HepG2 (cell line): ENCODE measurements at regions not wholly inside any gene's neighbourhood (a gene's known extent, or its start where the extent isn't known, plus 50 kb on each side); places are given as distances from the start of the nearest gene placed in this dataset.

Experiments used
- ATAC-seq: fragments of 200-7000 bp; cut with Tn5 transposase; 3 replicates; pipeline ENCODE4 v1.9.1; 2020; ENCODE audit warnings: mild to moderate bottlenecking, moderate library complexity
- BruUV-seq: library from RNA; stranded (reverse); fragments of 400-500 nt; replicated peaks from 2 replicates; lab custom pipeline; 2021; lab: Mats Ljungman, UMichigan
- CTCF ChIA-PET: fragments of 300-600 bp; formaldehyde crosslinking; extraction: SDS; loops from one replicate; lab custom pipeline; 2021; ENCODE audit warnings: low total read pairs, inconsistent platforms, low intra/inter-chr PET ratio; lab: Yijun Ruan, JAX
- POLR2A ChIA-PET: fragments of 350-600 bp; sonication (Branson Sonifier 250); formaldehyde crosslinking; loops from one replicate; lab custom pipeline; 2020; ENCODE audit warnings: antibody characterized with exemption, inconsistent platforms; lab: Yijun Ruan, JAX
- DNase-seq: peaks from one replicate; pipeline ENCODE4 v3.0.0-alpha.2; 2015; ENCODE audit warnings: low spot score
- FAIRE-seq: peaks from 3 replicates; lab custom pipeline; 2011; peaks lifted over from hg19 to GRCh38; lab: Jason Lieb, UNC
- H2AFZ ChIP-seq: one replicate; pipeline ENCODE4 v1.6.1; 2011; ENCODE audit warnings: low read length, inconsistent platforms
- H3K27ac ChIP-seq: fragments of 300-600 bp; 3 replicates; pipeline ENCODE4 v1.8.0; 2011; ENCODE audit warnings: mixed run types, mild to moderate bottlenecking, mixed read lengths, low read length, inconsistent platforms; ENCODE audit not compliant: insufficient read depth; ENCODE audit errors: extremely low read length
- H3K27me3 ChIP-seq, 2 experiments: fragments of 200-600 bp in 1 of 2; 2 replicates in 1 of 2; 3 replicates in 1 of 2; pipeline versions ENCODE4 v1.6.0 to v1.8.0; 2011; ENCODE audit warnings: low read length in 2 of 2, mild to moderate bottlenecking in 2 of 2, moderate library complexity in 2 of 2, inconsistent platforms in 1 of 2; ENCODE audit not compliant: insufficient read depth in 2 of 2, control insufficient read depth in 1 of 2
- H3K36me3 ChIP-seq, 2 experiments: fragments of 200-600 bp in 1 of 2; replicated peaks in 1 of 2; 2 replicates in 1 of 2; 3 replicates in 1 of 2; pipeline versions ENCODE4 v1.5.1 to v1.8.0; 2011; ENCODE audit warnings: low read length in 2 of 2, inconsistent platforms in 1 of 2; ENCODE audit not compliant: insufficient read depth in 2 of 2, control insufficient read depth in 1 of 2
- H3K4me1 ChIP-seq: 2 replicates; pipeline ENCODE4 v1.5.1; 2012; ENCODE audit warnings: low read length, inconsistent platforms; ENCODE audit not compliant: insufficient read depth
- H3K4me2 ChIP-seq: 2 replicates; pipeline ENCODE4 v1.6.0; 2011; ENCODE audit warnings: low read depth, low read length, inconsistent platforms
- H3K4me3 ChIP-seq, 3 experiments: fragments of 200-600 bp in 1 of 3; sonication (generic), shearing (Covaris generic) in 1 of 3; replicated peaks in 1 of 3; 2 replicates each; pipeline ENCODE4 v1.5.1; 2011 to 2016; ENCODE audit warnings: low read length in 3 of 3, inconsistent platforms in 2 of 3, low read depth in 2 of 3, mild to moderate bottlenecking in 2 of 3, control low read depth in 1 of 3, mixed read lengths in 1 of 3; ENCODE audit not compliant: insufficient read depth in 1 of 3
- H3K79me2 ChIP-seq: one replicate; pipeline ENCODE4 v1.6.1; 2011; ENCODE audit warnings: low read length, inconsistent platforms; ENCODE audit not compliant: insufficient read depth
- H3K9ac ChIP-seq: 2 replicates; pipeline ENCODE4 v1.6.0; 2011; ENCODE audit warnings: mild to moderate bottlenecking, low read depth, low read length, inconsistent platforms; ENCODE audit not compliant: insufficient read depth
- H3K9me3 ChIP-seq: 2 replicates; pipeline ENCODE4 v1.5.1; 2012; ENCODE audit warnings: mild to moderate bottlenecking, low read length
- H4K20me1 ChIP-seq: 2 replicates; pipeline ENCODE4 v1.6.0; 2011; ENCODE audit warnings: inconsistent platforms, mild to moderate bottlenecking, low read length, moderate library complexity; ENCODE audit not compliant: insufficient read depth
- ATAD3A ChIP-seq: sonication (generic); formaldehyde crosslinking; IDR thresholded peaks from 2 replicates; pipeline ENCODE4 v1.4.0; 2020; ENCODE audit warnings: missing genetic modification reagents
- MEIS1 ChIP-seq: sonication (generic); formaldehyde crosslinking; IDR thresholded peaks from 2 replicates; pipeline ENCODE4 v1.9.0; 2021; ENCODE audit warnings: mild to moderate bottlenecking, missing genetic modification reagents, moderate library complexity, borderline replicate concordance
- MTA3 ChIP-seq: sonication (generic); formaldehyde crosslinking; IDR thresholded peaks from 2 replicates; pipeline ENCODE4 v1.4.0; 2020; ENCODE audit warnings: missing genetic modification reagents
- PREB ChIP-seq: sonication (generic); formaldehyde crosslinking; IDR thresholded peaks from 2 replicates; pipeline ENCODE4 v1.4.0; 2020; ENCODE audit warnings: missing genetic modification reagents
- RFX5 ChIP-seq: IDR thresholded peaks from 2 replicates; pipeline ENCODE4 v1.6.1; 2011; ENCODE audit warnings: low read depth, low read length, improper control_type of control experiment
- SOX6 ChIP-seq, 2 experiments: fragments of 450-650 bp in 1 of 2; sonication (generic) in 1 of 2; formaldehyde crosslinking in 1 of 2; IDR thresholded peaks; 2 replicates each; pipeline versions ENCODE4 v1.4.0 to v1.6.1; 2017 to 2020; ENCODE audit warnings: antibody characterized with exemption in 1 of 2, mild to moderate bottlenecking in 1 of 2, missing genetic modification reagents in 1 of 2
- TFE3 ChIP-seq: IDR thresholded peaks from 2 replicates; pipeline ENCODE4 v1.6.1; 2016
- THYN1 ChIP-seq: sonication (generic); formaldehyde crosslinking; IDR thresholded peaks from 2 replicates; pipeline ENCODE4 v1.8.1; 2023; ENCODE audit warnings: low read depth, mild to moderate bottlenecking, moderate library complexity, missing genetic modification reagents, borderline replicate concordance
- ZFP91 ChIP-seq: sonication (generic); formaldehyde crosslinking; IDR thresholded peaks from 2 replicates; pipeline ENCODE4 v1.9.0; 2022; ENCODE audit warnings: missing genetic modification reagents, mild to moderate bottlenecking, borderline replicate concordance
- ZMYM4 ChIP-seq: sonication (generic); formaldehyde crosslinking; IDR thresholded peaks from 2 replicates; pipeline ENCODE4 v1.8.1; 2023; ENCODE audit warnings: mild to moderate bottlenecking, missing genetic modification reagents
- ZNF143 ChIP-seq: sonication (generic); formaldehyde crosslinking; IDR thresholded peaks from 2 replicates; pipeline ENCODE4 v1.4.0; 2020; ENCODE audit warnings: missing genetic modification reagents
- ZNF552 ChIP-seq: sonication (generic); formaldehyde crosslinking; IDR thresholded peaks from 2 replicates; pipeline ENCODE4 v1.9.0; 2022; ENCODE audit warnings: missing genetic modification reagents, mild to moderate bottlenecking, borderline replicate concordance
- ZNF615 ChIP-seq: sonication (generic); formaldehyde crosslinking; IDR thresholded peaks from 2 replicates; pipeline ENCODE4 v1.5.0; 2020; ENCODE audit warnings: mild to moderate bottlenecking, missing genetic modification reagents, borderline replicate concordance
- ZNF737 ChIP-seq: sonication (generic); formaldehyde crosslinking; IDR thresholded peaks from 2 replicates; pipeline ENCODE4 v1.5.0; 2020; ENCODE audit warnings: missing genetic modification reagents, mild to moderate bottlenecking, borderline replicate concordance
- ZNF780A ChIP-seq: sonication (generic); formaldehyde crosslinking; IDR thresholded peaks from 2 replicates; pipeline ENCODE4 v1.8.0; 2022; ENCODE audit warnings: mild to moderate bottlenecking, missing genetic modification reagents, moderate library complexity
- WGBS: methylation state at CpG from one replicate; pipeline ENCODE4 v1.1.6; 2017; ENCODE audit warnings: low lambda C conversion rate; 5-methylcytosine and 5-hydroxymethylcytosine counted together
- in situ Hi-C: cut with HindIII; loops from 2 replicates; pipeline ENCODE4 v1.10.0; 2017; ENCODE audit warnings: low pct_unique_long_range_greater_than_20kb; ENCODE audit not compliant: extremely low pct_ligation_motif_present
- intact Hi-C: fragments of 100-400 bp; cut with micrococcal nuclease; formaldehyde crosslinking; loops from one replicate; pipeline ENCODE4 v1.10.0; 2022; ENCODE audit not compliant: unreplicated experiment

- Histone ChIP-seq H3K27ac (no peak overlapping the region), H3K9ac (no peak overlapping the region), H3K9me3 (peaks cover 29% of the 10 kb centered on the region), H2AFZ (no peak overlapping the region), H4K20me1 (no peaks in the 10 kb centered on the region), H3K4me1 (no peaks in the 10 kb centered on the region), H3K4me2 (no peak overlapping the region), H3K27me3 (no peaks in the 10 kb centered on the region), H3K4me3 (no peak overlapping the region), H3K36me3 (no peaks in the 10 kb centered on the region), H3K79me2 (no peaks in the 10 kb centered on the region)
- in situ Hi-C loops, result no loop called here
- ATAC-seq, result no peak
- ChIA-PET POLR2A (no interaction called here), CTCF (no interaction called here)
- TF ChIP-seq ZNF780A (no peak), ZMYM4 (CRISPR knock-in tag) (no peak), PREB (CRISPR knock-in tag) (no peak), MTA3 (CRISPR knock-in tag) (no peak), THYN1 (CRISPR knock-in tag) (no peak), SOX6 (IDR thresholded peaks at IDR 0.05) (no peak), SOX6 (CRISPR knock-in tag; IDR thresholded peaks at IDR 0.05) (no peak), TFE3 (CRISPR knock-in tag) (no peak), RFX5 (no peak), ZNF552 (CRISPR knock-in tag) (no peak), ATAD3A (CRISPR knock-in tag) (no peak), MEIS1 (no peak), ZNF737 (no peak), ZNF143 (CRISPR knock-in tag) (no peak), ZNF615 (CRISPR knock-in tag) (no peak), ZFP91 (CRISPR knock-in tag) (no peak)
- DNase-seq, result no peak
- no TSS peak for BruUV-seq
- intact Hi-C loops, result no loop called here
- WGBS, result 0% methylated on average over 1 of the region's 2 CpGs
- FAIRE-seq, result no peak
Observed at GRCh38 chr14:83320837-83321236, 1787.2 kb upstream of the SEL1L start.
